MCF 10A (cell line): ENCODE measurements at regions not wholly inside any gene's neighbourhood (a gene's known extent, or its start where the extent isn't known, plus 50 kb on each side); places are given as distances from the start of the nearest gene placed in this dataset.

Experiments
- BruUV-seq: library from RNA; stranded (reverse); fragments of 400-500 nt; replicated peaks from 2 replicates; lab custom pipeline; 2021; lab: Mats Ljungman, UMichigan
- CTCF ChIA-PET: fragments of 300-600 bp; sonication (Branson Sonifier 250); formaldehyde crosslinking; extraction: SDS; loops from one replicate; lab custom pipeline; 2021; ENCODE audit warnings: antibody characterized with exemption, inconsistent platforms; lab: Yijun Ruan, JAX
- POLR2A ChIA-PET: fragments of 300-600, 350-650 bp; sonication (Branson Sonifier 250); formaldehyde crosslinking; extraction: SDS; loops from one replicate; lab custom pipeline; 2020; ENCODE audit warnings: antibody characterized with exemption, inconsistent platforms; lab: Yijun Ruan, JAX
- DNase-seq: peaks from one replicate; pipeline ENCODE4 v3.0.0-alpha.2; 2018; ENCODE audit not compliant: unreplicated experiment
- H3K27ac Mint-ChIP-seq: one replicate; pipeline ENCODE4 v1.8.0; 2022; ENCODE audit warnings: mild to moderate bottlenecking, low read depth, mixed read lengths; ENCODE audit not compliant: unreplicated experiment
- H3K27me3 Mint-ChIP-seq: one replicate; pipeline ENCODE4 v1.8.0; 2022; ENCODE audit warnings: mixed read lengths; ENCODE audit not compliant: insufficient read depth, unreplicated experiment
- H3K36me3 Mint-ChIP-seq: one replicate; pipeline ENCODE4 v1.8.0; 2022; ENCODE audit warnings: mild to moderate bottlenecking, moderate library complexity, mixed read lengths; ENCODE audit not compliant: insufficient read depth, unreplicated experiment
- H3K4me1 Mint-ChIP-seq: one replicate; pipeline ENCODE4 v1.8.0; 2022; ENCODE audit warnings: mixed read lengths; ENCODE audit not compliant: insufficient read depth, unreplicated experiment
- H3K4me3 Mint-ChIP-seq: one replicate; pipeline ENCODE4 v1.8.0; 2022; ENCODE audit warnings: mild to moderate bottlenecking, moderate library complexity, mixed read lengths; ENCODE audit not compliant: unreplicated experiment
- H3K9me3 Mint-ChIP-seq: one replicate; pipeline ENCODE4 v1.8.0; 2022; ENCODE audit warnings: mixed read lengths; ENCODE audit not compliant: unreplicated experiment
- intact Hi-C: fragments of 100-400 bp; cut with micrococcal nuclease; formaldehyde crosslinking; loops from 2 replicates; pipeline ENCODE4 v1.14.1; 2022
- TF ChIP-seq, protein P1 (sequence below): fragments of 200-600 bp; IDR thresholded peaks from one replicate; pipeline ENCODE4 v1.8.0; 2022; ENCODE audit warnings: antibody characterized with exemption, mild to moderate bottlenecking; ENCODE audit not compliant: unreplicated experiment

DNA sequence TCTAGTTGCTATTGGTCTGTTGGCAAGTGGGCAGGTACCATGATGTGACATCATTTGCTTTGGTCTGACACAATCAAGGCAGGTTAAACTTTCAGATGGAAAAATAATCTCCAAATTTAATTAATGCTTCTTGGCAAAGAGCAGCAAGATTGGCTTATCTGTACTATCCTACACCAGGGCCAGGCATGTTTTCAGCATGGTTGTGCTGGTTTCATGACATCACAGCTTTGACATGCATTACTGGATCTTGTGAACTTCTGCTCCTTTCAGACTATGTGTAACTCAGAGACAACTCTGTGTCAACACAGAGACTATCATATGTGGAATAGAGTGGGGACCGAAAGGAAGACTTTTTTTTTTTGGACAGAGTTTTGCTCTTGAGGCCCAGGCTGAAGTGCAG, 520.5 kb downstream of the TDRD15 start:
- no peak for DNase-seq
- Mint-ChIP-seq H3K4me1 (no peaks in the 10 kb centered on the region), H3K27me3 (no peaks in the 10 kb centered on the region), H3K4me3 (no peak overlapping the region), H3K9me3 (peaks cover 7% of the 10 kb centered on the region), H3K27ac (no peak overlapping the region), H3K36me3 (no peaks in the 10 kb centered on the region)
- TF ChIP-seq, protein P1, sequence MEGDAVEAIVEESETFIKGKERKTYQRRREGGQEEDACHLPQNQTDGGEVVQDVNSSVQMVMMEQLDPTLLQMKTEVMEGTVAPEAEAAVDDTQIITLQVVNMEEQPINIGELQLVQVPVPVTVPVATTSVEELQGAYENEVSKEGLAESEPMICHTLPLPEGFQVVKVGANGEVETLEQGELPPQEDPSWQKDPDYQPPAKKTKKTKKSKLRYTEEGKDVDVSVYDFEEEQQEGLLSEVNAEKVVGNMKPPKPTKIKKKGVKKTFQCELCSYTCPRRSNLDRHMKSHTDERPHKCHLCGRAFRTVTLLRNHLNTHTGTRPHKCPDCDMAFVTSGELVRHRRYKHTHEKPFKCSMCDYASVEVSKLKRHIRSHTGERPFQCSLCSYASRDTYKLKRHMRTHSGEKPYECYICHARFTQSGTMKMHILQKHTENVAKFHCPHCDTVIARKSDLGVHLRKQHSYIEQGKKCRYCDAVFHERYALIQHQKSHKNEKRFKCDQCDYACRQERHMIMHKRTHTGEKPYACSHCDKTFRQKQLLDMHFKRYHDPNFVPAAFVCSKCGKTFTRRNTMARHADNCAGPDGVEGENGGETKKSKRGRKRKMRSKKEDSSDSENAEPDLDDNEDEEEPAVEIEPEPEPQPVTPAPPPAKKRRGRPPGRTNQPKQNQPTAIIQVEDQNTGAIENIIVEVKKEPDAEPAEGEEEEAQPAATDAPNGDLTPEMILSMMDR = no peak
- ChIA-PET POLR2A (no interaction called here), CTCF (no interaction called here)
- intact Hi-C loops = no loop called here
- BruUV-seq = no TSS peak

DNA sequence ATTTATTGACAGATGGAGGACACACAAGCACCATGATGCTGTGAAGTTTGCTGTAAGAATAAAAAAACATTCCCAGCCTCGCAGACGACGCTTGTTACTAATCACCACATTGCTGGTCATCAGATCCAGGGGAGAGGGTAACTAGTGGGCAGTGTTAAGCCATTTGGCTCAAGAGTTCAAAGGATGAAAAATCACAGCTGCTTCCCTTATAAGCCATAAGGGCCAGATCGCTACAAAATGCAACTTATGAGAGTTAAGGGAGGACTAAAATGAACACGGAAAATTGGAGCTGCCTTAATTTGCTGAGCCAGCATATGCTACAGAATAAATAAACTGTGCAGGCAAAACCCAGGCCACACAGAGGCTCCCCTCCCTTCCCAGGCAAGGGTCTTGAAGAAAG, 522.6 kb downstream of the TDRD15 start:
- TF ChIP-seq, protein P1 = no peak
- DNase-seq = no peak
- no peak overlapping the region for H3K27ac Mint-ChIP-seq
- BruUV-seq = no TSS peak
- H3K9me3 Mint-ChIP-seq = no peaks in the 10 kb centered on the region
- no peaks in the 10 kb centered on the region for H3K4me1 Mint-ChIP-seq
- ChIA-PET CTCF (interaction anchor here (1.1 kb wide), 1 partner anchor 12 kb away, joined by 3 read pairs; no protein-coding TSS in a partner anchor), POLR2A (no interaction called here)
- no peaks in the 10 kb centered on the region for H3K27me3 Mint-ChIP-seq
- intact Hi-C loops = no loop called here
- no peak overlapping the region for H3K4me3 Mint-ChIP-seq
- H3K36me3 Mint-ChIP-seq = no peaks in the 10 kb centered on the region

DNA sequence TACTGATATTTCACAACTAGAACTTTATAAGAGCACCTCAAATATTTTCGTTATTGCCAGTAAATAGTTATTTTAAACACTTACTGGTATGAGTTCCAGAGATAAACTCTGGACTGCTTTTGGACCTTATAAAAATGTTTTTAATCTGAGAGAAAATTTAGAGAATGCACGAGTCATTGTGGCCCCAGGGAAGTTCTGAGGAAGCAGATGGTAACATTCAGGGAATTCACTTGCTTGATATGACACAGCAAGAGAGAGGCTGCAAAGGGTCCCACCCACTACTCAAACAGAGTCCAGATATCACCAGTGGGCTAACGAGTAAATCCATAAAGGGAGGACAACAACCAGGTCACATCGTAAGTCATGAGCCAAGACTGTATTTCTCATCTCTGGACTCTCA, 526.8 kb downstream of the TDRD15 start:
- Mint-ChIP-seq H3K4me3 (no peak overlapping the region), H3K9me3 (no peaks in the 10 kb centered on the region), H3K36me3 (no peaks in the 10 kb centered on the region), H3K27ac (no peak overlapping the region), H3K27me3 (no peaks in the 10 kb centered on the region), H3K4me1 (no peaks in the 10 kb centered on the region)
- intact Hi-C loops = no loop called here
- ChIA-PET CTCF (no interaction called here), POLR2A (no interaction called here)
- DNase-seq = no peak
- BruUV-seq = no TSS peak
- TF ChIP-seq, protein P1 = no peak

DNA sequence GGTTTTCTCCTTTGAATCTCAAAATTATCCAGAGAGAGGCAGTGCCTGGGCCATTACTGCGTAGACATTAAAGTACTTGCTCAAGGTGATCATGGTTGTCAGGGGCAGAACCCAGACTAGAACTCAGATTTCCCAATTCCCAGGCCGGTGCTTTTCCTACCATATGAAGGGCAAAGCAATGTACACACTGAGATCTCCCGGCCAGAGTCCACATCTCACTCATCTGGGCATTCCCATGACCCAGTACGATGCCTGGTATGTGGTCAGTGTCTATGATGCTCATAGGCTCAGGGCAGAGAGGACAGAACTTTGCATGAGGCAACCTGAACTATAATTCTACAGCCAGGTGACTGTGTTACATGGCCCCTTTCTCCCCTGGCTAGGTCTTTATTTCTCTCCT, 531.4 kb downstream of the TDRD15 start:
- Mint-ChIP-seq H3K27ac (no peak overlapping the region), H3K4me3 (no peak overlapping the region), H3K9me3 (no peaks in the 10 kb centered on the region), H3K27me3 (no peaks in the 10 kb centered on the region), H3K4me1 (no peaks in the 10 kb centered on the region), H3K36me3 (no peaks in the 10 kb centered on the region)
- TF ChIP-seq, protein P1 = no peak
- DNase-seq = no peak
- intact Hi-C loops = no loop called here
- ChIA-PET CTCF (interaction anchor here (0.6 kb wide), 1 partner anchor 59 kb away, joined by 3 read pairs; no protein-coding TSS in a partner anchor), POLR2A (no interaction called here)
- no TSS peak for BruUV-seq
